Stimulated activated CD4-positive, alpha-beta T cell treated with anti-CD3 and anti-CD28 coated beads, Interleukin-12 subunit alpha, Interleukin-12 subunit beta, amount 100 ng/mL, for 24 hours (primary cell): ENCODE measurements at regions not wholly inside any gene's neighbourhood (a gene's known extent, or its start where the extent isn't known, plus 50 kb on each side); places are given as distances from the start of the nearest gene placed in this dataset.

Experiments used
- DNase-seq, 2 experiments: peaks; one replicate each; pipeline ENCODE4 v3.0.0-alpha.2; 2020; ENCODE audit warnings: low read depth in 2 of 2

DNA sequence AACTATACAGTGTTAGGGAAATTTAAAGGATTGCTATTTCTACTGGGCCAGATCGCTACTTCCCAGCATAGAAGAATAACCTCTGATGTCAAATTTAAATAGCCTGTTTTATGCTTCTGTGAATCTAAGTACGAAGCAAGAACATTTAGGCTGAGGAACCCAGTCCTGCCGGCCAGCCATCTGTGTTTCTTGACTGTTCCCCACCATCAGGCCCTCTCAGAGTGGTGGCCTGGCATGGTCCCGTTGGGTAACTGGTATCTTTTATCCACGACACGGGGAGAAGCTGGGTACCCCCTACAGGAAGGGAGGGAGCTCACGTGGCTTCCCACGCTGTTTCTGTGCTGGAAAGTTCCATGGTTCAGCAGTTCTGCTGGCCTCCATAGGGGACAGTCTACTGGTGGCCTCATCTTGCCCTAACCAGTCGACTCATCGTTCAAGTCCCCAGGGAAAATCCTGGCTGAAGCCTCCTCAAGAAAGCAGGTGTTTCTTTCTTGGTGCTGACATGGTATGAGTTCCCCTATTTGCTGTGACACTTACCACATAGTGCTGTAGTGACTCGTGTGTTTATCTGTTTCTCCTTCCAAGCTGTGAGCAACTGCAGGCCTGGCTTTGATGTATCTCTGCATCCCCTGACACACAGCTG, 201.7 kb upstream of the NLRP1 start:
- no peak for DNase-seq

DNA sequence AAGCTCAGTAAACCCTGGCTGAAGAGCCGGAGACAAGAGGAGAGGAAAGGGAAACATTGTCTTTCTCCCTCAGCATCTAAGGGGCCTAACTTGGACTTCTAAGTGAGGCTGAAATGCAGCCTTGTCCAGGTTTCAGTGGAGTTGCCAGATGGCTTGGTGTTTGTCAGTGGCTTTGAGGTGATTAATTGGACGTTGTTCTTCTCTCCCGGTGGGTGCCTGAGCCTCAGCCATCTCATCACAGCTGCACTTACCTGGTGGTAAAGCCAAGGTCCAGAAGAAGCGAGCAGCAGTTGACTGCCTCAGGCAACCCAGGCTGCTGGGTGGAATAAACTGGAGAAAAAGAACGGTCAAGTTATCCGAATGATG, 202.2 kb upstream of the NLRP1 start:
- no peak for DNase-seq

DNA sequence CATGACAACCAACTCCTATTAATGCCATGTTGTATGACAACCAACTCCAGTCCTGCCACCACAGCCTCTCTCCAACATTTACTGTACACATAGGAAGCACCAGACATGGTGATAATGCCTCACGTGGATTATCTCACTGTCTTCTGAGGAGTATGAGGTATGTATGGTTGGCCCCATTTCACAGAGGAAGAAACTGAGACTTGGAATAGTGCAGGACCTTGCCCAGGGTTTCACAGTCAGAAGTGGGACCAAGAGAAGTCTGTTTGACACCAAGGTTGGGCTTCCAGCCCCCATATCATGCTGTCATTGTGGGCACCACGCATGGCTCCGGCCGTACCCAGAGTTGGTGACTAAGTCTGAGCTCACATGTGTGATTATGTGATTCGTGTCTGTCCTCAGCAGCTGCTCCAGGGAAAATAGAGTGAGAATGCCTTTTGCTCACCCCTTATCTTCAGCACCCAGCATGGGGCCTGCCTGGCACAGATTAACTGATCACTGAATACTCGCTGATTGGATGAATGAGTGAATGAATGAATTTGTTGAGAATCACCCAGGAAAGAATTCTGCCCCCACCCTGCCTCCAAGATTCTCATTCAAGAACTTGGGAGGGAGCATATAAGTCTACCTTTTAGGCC, 204.1 kb upstream of the NLRP1 start:
- DNase-seq, result no peak

DNA sequence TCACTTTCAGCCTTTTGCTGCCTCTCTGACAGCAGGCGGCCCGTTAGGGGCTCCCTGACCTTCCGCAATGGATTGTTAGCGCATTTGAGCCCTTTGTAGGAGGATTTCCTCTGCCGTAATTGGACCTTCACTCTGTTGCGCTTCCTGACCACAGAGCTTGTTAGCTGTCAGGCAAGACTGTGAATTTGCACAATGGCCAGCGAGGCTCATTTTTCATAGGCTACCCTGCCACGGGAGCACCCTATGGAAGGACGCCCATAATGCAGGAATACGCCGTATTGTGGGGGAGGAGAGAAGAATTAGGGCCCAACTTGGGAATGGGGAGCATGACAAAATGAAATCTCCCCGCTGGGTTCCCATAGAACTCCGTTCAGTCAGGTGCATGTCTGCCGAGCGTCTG, 205.2 kb upstream of the NLRP1 start:
- no peak for DNase-seq

DNA sequence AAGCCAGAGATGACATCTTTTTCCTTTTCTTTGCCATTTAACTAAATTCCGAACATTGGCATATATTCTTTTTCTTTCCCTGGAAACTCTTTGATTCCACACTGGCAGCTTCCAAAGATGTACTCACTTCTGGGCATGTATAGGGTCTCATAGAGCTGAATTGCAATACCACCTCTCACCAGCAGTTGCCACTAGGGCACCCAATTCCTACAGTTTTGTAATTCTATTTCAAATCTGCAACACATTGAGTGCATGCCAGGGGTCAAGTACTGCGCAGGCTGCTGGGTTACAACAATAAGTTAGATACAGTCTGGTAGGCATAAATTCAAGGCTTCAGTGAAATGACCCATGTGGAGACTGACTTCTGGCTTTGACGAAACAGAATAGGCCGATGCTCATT, 208.8 kb upstream of the NLRP1 start:
- DNase-seq, result no peak

DNA sequence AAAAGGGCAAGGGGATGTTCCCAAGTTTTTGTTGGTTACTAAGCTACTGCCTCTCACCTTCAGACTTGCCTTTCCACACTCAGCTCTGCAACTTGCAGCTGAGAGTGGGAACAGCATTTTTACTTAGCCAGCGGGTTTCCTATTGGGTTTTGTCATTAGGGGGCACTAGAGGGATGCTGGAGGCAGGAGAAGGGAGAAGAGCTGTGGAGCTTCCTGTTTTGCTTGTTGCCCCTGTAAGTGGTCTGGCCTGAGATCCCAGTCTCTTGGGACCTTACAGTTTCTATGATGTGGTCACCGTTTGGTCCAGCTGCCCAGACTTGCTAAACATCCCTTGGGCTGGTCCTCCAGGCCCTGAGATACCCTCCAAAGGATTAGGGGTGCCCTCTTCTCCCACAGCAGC, 209.6 kb upstream of the NLRP1 start:
- DNase-seq, result no peak

DNA sequence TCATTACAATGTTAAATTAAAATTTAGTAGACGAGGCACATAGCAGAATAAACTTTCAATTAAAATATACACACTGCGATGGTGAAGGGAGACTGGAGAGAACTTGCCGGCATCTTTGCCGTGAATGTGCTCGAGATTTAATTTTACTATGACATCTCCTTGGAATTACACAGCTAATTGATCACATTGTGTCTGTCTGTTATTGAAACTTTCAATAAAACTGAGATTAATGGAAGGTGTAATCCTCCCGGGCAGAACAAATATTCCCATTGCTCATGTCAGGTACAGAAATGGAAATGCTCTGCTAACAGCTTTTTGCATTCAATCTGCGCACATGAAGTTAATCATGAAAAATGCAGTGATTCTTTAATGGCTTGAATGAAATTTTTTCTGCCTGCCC, 210.1 kb upstream of the NLRP1 start:
- DNase-seq, result no peak

DNA sequence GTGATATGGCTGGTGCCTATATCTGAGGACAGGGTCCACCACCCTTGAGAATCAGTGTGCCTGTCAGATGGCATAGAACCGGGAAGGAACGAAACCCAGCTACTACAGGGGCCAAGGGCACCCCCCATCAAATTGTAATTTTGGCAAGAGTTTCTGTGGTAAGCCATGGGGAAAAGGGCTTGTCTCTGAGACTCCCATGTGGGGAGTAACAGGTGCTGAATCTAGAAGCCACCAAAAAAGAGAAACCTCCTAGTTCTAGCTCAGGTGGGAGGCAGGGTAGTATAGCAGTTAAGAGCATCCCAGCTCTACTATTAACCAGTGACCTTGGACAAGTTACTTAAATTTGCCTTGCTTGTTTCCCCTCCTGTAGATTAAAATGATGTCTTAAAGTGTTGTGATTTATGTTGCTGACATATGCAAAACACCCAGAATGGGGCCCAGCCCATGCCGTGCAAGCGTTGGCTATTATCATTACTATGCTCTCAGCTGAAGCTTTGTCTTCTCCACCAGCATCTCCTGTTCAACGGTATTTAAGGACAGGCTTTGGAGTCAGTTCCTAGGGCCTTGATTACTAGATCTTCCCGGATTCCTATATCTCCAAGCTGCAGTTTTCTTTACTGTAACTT, 210.7 kb upstream of the NLRP1 start:
- DNase-seq, result no peak

DNA sequence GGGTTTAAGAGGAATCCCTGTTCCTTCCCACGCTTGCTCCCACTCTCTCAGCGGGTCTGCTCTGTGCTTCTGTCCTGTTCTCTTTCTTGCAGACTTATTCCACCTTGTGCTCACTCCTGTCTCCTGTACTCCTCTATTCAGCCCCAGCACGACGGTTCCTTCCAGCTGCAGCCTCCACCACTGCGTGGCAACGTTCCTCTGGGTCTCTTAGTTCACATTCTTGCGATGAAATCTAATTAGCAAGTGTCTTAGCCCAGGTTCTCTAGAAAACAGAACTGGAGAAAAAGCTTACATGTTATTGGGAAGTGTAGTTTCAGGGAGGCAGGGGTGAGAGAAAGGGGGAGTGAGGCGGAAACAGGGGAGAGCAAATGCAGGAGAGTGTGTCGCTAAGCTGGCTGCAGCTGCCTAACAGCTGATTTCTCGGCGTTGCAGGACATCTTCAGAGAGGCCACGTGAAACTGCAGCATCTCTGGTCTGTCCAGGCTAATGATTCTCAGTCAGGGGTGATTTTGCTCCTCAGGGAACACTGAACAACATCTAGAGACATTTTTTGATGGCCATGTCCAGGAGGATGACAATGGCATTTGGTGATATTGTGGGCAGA, 213.2 kb upstream of the NLRP1 start:
- no peak for DNase-seq

DNA sequence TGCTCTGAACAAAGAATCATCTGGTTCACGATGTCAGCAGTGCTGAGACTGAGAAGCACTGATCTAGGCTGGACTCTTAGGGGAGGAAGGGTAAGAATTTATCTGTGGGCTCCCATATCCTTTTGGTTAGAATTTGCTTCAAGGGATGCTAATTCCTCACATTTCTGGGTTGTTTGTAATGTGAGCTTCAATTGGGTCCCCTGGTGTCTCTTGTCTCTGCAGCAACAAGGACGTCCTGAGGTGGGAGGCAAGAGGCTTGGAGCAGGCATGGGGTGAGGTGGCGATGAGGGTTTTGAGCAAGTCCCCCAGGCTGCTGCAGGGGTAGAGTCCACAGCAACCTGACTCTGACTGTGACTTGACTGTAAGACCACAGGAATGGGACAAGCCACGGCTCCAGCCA, 213.8 kb upstream of the NLRP1 start:
- no peak for DNase-seq

DNA sequence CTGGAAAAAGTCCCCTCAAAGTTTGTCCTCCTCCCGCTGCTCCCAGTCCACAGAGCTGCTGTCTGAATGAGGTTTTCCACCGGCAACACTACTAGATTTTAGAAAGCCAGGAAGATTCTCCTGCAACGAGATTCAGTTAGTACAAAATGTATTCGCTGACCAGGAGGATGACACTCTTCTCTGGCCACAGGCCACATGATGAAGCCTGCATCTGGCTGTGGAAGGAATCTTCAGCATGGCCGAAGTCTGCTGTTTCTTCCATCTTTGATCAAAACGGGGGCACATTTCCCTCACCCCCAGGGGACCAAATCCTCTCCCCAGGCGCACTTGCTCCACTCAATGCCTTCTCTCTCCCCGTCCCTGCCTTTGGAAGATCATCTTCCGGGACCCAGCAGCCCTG, 215.8 kb upstream of the NLRP1 start:
- DNase-seq, result no peak

DNA sequence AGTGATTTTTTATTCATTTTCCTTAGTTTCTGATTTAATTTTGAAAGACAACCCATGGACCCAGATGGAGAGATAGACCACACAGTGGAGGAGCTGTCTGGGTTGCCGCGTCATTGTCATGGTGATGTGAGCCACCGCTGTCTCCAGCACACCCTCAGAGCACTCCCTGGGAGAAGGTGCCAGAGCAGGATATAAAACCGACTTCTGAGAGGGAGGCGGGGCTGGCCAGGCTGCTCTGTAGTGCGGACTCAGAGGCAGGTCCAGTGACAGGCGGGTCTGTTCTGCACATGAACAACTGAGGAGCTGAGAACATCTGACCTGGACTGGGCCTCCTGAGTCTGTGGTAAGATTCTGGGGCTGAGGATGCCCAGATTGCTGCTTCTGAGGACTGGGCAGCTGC, 216.3 kb upstream of the NLRP1 start:
- no peak for DNase-seq

DNA sequence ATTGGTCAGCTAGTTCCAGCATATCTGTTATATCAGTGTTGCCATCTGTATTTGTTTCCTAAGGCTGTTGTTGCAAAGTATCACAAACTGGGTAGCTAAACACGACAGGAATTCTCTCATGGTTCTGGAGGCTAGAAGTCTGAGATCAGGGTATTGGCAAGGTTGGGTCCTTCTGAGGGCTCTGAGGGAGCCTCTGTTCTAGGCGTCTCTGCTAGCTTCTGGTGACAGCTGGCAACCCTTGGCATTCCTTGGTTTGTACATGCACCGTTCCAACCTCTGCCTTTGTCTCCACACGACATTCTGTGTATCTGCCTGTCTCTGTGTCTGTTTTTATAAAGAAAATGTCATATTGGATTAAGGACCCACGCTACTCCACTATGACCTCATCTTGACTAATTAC, 219.9 kb upstream of the NLRP1 start:
- no peak for DNase-seq

DNA sequence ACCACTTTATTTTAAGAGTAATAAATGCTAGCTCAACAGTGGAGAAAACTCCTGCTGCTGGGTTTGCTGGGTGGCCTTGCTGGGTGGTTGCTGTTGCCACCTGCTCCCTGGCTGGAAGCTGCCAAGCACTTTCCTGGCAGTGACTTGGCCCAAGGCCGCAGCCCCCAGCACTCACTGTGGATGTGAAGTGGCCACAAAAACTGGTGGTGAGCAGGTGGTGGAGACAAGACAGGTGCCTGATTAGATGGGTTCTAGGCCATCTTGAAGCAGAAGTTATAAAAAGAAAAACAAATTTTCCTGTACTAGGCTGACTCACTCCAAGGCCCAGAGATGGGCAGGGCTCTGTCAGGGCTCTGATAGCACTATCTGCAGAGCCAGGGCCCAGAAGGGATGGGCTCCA, 224.7 kb upstream of the NLRP1 start:
- DNase-seq, result no peak

DNA sequence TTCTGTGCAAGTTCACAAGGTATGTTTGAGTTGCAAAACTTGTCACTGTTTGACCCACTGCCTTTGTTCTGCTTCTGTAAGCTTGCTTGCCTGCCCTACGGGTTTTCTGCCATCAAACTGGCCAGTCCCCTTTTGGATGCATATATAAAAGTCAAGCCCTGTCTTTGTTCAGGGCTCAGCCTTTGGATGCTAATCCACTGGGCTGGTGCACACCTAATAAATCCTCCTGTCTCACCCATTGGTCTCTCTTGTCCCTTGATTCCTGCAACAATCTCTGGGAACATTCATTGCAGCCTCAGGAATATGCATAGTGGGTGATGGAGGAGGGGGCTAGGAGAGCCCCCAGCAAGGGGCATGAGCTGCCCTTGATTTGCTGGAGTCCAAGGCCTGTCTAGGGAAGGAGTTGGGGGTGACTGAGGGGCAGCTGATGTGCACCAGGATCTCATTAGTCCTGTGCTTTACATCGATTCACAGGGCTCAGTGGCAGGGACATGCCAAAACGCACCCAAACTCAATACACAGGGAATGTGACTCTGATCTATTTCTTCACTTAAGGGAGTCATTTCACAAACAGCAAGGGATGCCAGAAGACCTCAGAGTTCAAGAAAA, 225.4 kb upstream of the NLRP1 start:
- no peak for DNase-seq

DNA sequence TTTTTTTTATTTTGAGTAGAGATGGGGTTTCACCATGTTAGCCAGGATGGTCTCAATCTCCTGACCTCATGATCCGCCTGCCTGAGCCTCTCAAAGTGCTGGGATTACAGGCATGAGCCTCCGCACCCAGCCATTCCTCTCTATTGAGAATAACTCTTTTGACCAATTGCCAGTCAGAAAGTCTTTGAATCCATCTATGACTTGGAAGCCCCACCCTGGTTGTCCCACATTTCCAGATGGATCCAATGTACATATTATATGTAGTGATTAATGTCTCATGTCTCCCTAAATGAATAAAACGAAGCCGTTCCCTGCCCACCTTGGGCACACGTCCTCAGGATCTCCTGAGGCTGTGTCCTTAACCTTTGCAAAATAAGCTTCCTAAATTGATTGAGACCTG, 228.3 kb upstream of the NLRP1 start:
- no peak for DNase-seq

DNA sequence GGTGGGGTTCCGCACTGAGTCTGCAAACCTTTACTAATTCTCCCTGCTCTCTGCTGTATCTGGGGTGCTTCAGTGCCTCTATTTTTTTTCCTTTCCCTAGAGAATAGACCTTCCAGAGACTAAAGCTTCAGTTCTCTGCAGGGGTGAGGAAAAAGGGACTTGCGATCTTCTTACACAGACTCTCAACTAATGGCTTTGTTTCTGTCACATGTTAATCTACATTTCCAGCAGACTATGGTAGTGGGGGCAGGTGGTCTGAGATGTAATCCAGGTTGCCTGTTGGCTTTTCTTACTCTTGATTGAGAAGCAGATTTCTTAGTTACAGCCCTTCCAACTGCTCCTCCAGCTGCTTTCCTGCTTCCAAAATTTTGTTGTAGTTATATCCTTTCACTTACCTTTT, 229.0 kb upstream of the NLRP1 start:
- no peak for DNase-seq

DNA sequence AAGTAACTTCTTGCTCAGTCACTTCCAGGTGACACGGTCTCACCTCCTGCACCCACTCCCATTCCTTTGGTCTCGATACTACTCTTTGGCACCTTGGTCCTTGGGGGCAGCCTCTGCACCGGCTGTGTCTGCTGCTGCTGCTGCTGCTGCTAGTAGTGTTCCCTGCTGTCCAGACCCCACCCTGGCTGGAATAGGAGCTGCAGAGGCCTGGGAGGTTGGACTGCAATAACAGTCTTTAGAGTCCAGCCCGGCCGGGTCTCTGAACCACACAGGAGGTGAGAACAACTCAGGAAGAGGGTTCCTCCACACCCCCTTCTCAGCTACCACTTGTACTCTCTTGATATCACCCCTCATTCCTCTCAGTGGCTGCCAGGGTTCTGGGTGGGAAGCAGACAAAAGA, 231.1 kb upstream of the NLRP1 start:
- DNase-seq, result no peak

DNA sequence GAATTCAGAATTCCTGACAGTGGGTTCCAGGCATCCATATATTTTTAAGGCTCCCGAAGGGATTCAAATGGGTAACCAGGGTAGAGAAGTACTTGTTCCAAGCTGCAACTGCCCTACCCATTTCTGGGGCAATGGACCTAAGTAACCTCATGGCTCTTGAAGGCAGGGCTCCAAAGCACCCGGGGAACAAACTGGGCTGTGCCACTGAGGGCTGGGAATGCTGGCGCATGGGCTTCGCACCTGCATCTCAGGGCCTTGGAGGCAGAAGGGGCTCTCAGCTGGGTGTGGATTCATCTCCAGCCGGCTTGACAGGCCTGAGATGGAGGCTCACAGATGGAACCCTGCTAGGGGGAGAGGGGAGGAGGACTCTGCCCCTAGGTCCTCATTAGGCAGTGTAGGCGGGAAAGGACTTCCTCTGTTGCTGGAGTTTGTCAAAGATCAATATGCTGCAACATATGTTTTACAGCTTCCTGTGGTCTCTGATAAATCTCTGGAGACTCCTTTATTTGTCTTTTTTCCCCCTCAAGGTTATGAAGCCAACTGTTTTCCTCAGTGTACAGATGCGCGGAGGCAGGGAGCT, 232.3 kb upstream of the NLRP1 start:
- no peak for DNase-seq

DNA sequence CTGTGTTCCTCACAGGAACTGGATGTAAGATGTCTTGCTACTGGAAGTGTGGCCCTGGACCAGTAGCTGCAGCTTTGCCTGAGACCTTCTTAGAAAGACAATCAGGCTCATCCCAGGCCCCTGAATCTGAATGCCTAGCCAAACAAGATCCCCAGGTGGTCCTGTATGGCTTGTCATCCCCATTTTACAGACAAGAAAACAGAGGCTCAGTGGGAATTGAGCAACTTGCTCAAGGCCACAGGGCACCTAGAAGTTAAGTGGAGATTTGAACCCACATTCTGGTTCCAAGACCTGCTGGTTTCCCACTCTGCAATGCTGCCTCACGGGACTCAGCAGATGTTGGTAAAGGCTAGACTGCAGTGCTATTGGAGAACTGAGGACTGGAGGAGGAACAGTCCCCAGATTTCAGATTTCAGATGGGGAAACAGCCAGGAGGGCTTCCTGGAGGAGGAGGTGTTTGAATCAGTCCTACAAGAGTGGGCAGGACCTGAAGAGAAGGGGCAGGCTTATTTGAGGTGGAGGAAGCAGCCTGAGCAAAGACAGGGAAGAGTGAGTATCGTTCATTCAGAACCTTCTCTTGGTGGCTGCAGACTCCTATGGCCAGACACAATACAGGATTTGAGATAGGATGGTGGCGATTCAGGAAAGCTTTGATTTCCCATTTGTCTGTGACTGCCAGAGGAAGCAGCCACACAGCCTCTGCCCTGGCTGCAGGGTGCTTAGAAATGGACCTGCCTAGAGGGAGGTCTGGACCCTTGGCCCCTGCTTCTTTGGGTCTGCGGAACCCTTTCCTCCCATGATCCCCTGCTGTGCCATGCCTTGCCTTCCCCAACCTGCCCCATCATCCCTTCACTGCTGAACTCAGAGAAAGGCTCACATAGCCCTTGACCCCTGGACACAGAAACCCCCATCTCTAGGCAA, 233.4 kb upstream of the NLRP1 start:
- DNase-seq, result no peak

DNA sequence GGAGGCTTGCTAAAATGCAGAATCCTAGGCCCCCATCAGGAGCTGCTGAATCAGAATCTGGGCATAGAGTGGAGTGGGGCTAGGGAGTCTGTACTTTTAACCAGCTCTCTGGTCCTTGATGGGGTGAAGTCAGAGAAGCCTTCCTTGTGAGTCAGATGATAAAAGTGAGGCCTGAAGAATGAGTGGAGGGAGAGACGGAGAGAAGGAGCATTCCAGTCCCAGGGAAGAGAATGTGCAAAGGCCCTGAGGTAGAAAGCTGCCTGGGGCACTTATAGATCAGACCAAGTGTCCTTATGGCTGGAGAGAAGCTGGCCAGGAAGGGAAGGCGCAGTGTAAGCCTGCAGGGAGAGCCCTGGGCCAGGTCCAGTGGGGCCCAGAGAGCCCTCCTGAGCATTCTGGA, 235.1 kb upstream of the NLRP1 start:
- no peak for DNase-seq
